ENCODE measurements at regions not wholly inside any gene's neighbourhood (a gene's known extent, or its start where the extent isn't known, plus 50 kb on each side); places are given as distances from the start of the nearest gene placed in this dataset.

GRCh38 chr13:89923736-89924135 is 1423.8 kb upstream of the MIR17HG start:
- no TSS peak for BruUV-seq (replicated peaks)
- intact Hi-C loops (cut with micrococcal nuclease): no loop called here
- Histone ChIP-seq H3K79me2 (ENCODE audit: insufficient read depth, low read length) (no peaks in the 10 kb centered on the region), H2AFZ (ENCODE audit: low read depth, low read length, poor library complexity, severe bottlenecking) (no peak overlapping the region), H3K9ac (ENCODE audit: low read length) (no peak overlapping the region), H3K4me2 (ENCODE audit: low read length) (no peak overlapping the region), H3K36me3 (ENCODE audit: control insufficient read depth in 1 of 2, insufficient read depth in 2 of 2, low read length in 2 of 2) (no peaks in the 10 kb centered on the region), H4K20me1 (ENCODE audit: insufficient read depth) (no peaks in the 10 kb centered on the region), H3K27me3 (ENCODE audit: insufficient read depth, low read length) (no peaks in the 10 kb centered on the region), H3K9me3 (ENCODE audit: control insufficient read depth in 1 of 2, insufficient read depth in 1 of 2, low read depth in 1 of 2, low read length in 2 of 2) (peaks cover 0 to 3% of the 10 kb centered on the region in 2 experiments; a peak in 2 of 4 replicates), H3K4me1 (ENCODE audit: control insufficient read depth in 1 of 2, insufficient read depth in 2 of 2, low read length in 2 of 2) (no peaks in the 10 kb centered on the region), H3K27ac (ENCODE audit: low read depth, low read length) (no peak overlapping the region), H3K9me2 (ENCODE audit: insufficient read depth) (no peaks in the 10 kb centered on the region), H3K4me3 (replicated peaks in 1 of 2; ENCODE audit: low read depth in 1 of 2, low read length in 2 of 2) (no peak overlapping the region)
- ChIA-PET POLR2A (no interaction called here), CTCF (no interaction called here), RAD21 (ENCODE audit: low non-redundant PET in 1 of 2, low total read pairs in 2 of 2, uncharacterized antibody in 2 of 2, unreplicated experiment in 2 of 2) (no interaction called here)
- DNase-seq (ENCODE audit: low read depth, low spot score) (no peak), ATAC-seq (no peak)
- TF ChIP-seq FOSL1 (IDR thresholded peaks at IDR 0.05; ENCODE audit: low read depth) (no peak), EZH2phosphoT487 (IDR thresholded peaks at IDR 0.05; ENCODE audit: borderline replicate concordance) (no peak), SP1 (IDR thresholded peaks at IDR 0.05; ENCODE audit: low read depth) (no peak), POLR2A (IDR thresholded peaks at IDR 0.05; ENCODE audit: borderline replicate concordance, extremely low read depth, insufficient read depth, insufficient read length) (no peak), ELF1 (IDR thresholded peaks at IDR 0.05; ENCODE audit: borderline replicate concordance, low read depth) (no peak), YY1 (IDR thresholded peaks at IDR 0.05; ENCODE audit: extremely low read depth, insufficient replicate concordance, low read depth, low read length) (no peak), ZBTB33 (IDR thresholded peaks at IDR 0.05; ENCODE audit: extremely low read depth, insufficient replicate concordance, low read length) (no peak), SRF (IDR thresholded peaks at IDR 0.05; ENCODE audit: low read depth) (no peak), REST (IDR thresholded peaks at IDR 0.05; ENCODE audit: low read depth) (no peak), MAX (IDR thresholded peaks at IDR 0.05) (no peak), CTCF (IDR thresholded peaks at IDR 0.05 in 2 of 3, conservative IDR thresholded peaks at IDR 0.05 in 1 of 3; ENCODE audit: borderline replicate concordance in 1 of 3, insufficient read depth in 1 of 3, low read depth in 2 of 3, low read length in 2 of 3) (no peak), EZH2 (IDR thresholded peaks at IDR 0.05) (no peak), CEBPB (IDR thresholded peaks at IDR 0.05; ENCODE audit: low read depth) (no peak), ATF3 (IDR thresholded peaks at IDR 0.05) (no peak), JUND (IDR thresholded peaks at IDR 0.05) (no peak), ZNF274 (IDR thresholded peaks at IDR 0.05; ENCODE audit: low read depth, low read length) (no peak), ZFX (IDR thresholded peaks at IDR 0.05) (no peak), TCF7L2 (IDR thresholded peaks at IDR 0.05; ENCODE audit: borderline replicate concordance, extremely low read depth, insufficient read depth, insufficient read length) (no peak)

Measured in HCT116 (cell line).